H1 (cell line): ENCODE measurements at regions not wholly inside any gene's neighbourhood (a gene's known extent, or its start where the extent isn't known, plus 50 kb on each side); places are given as distances from the start of the nearest gene placed in this dataset.

Experiments used
- CHD1 ChIP-seq: IDR thresholded peaks from 2 replicates; pipeline ENCODE4 v1.6.1; 2012; ENCODE audit warnings: low read depth, low read length, improper control_type of control experiment
- POLR2AphosphoS5 ChIP-seq: IDR thresholded peaks from 2 replicates; pipeline ENCODE4 v1.6.1; 2011; ENCODE audit warnings: low read depth, low read length
- SIX5 ChIP-seq: IDR thresholded peaks from 2 replicates; pipeline ENCODE4 v1.6.1; 2011; ENCODE audit warnings: mild to moderate bottlenecking, low read depth, low read length
- ZNF274 ChIP-seq: IDR thresholded peaks from 2 replicates; pipeline ENCODE4 v1.7.0; 2012; ENCODE audit warnings: low read length, borderline replicate concordance; ENCODE audit errors: extremely low read depth

GRCh38 chr1:234969581-234970400 lies 158.8 kb downstream of the TOMM20 start (continued):
- no peak for TF ChIP-seq CHD1
- no peak for TF ChIP-seq ZNF274
- TF ChIP-seq SIX5, result no peak
- no peak for TF ChIP-seq POLR2AphosphoS5
